GM13977 (cell line): ENCODE measurements at regions not wholly inside any gene's neighbourhood (a gene's known extent, or its start where the extent isn't known, plus 50 kb on each side); places are given as distances from the start of the nearest gene placed in this dataset.

Experiments
- DNase-seq: peaks from one replicate; pipeline ENCODE4 v3.0.0; 2012; ENCODE audit warnings: low spot score
- in situ Hi-C: fragments of 300-500 bp; cut with MboI; formaldehyde crosslinking; loops from one replicate; pipeline ENCODE4 v1.12.0; 2022; ENCODE audit warnings: low sequenced_read_pairs, low pct_unique_long_range_greater_than_20kb, mixed read lengths, inconsistent platforms; ENCODE audit not compliant: unreplicated experiment
- TF ChIP-seq, protein P1 (sequence below): IDR thresholded peaks from 2 replicates; pipeline ENCODE4 v1.5.1; 2012; ENCODE audit warnings: mild to moderate bottlenecking, control low read depth; ENCODE audit not compliant: insufficient read depth; ENCODE audit errors: extremely low read depth, missing control alignments

DNA sequence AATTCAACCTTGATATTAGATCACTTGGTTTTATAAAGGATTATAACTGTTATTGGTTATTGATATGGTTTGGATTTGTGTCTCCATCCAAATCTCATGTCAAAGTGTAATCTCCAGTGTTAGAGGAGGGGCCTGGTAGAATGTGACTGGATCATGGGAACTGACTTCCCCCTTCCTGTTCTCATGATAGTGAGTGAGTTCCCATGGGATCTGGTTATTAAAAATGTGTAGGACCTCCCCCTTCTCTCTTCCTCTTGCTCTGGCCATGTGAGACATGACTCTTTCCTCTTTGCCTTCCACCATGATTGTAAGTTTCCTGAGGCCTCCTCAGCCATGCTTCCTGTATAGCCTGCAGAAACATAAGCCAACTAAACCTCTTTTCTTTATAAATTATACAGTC, 136.0 kb upstream of the UBE2E2 start:
- TF ChIP-seq, protein P1, sequence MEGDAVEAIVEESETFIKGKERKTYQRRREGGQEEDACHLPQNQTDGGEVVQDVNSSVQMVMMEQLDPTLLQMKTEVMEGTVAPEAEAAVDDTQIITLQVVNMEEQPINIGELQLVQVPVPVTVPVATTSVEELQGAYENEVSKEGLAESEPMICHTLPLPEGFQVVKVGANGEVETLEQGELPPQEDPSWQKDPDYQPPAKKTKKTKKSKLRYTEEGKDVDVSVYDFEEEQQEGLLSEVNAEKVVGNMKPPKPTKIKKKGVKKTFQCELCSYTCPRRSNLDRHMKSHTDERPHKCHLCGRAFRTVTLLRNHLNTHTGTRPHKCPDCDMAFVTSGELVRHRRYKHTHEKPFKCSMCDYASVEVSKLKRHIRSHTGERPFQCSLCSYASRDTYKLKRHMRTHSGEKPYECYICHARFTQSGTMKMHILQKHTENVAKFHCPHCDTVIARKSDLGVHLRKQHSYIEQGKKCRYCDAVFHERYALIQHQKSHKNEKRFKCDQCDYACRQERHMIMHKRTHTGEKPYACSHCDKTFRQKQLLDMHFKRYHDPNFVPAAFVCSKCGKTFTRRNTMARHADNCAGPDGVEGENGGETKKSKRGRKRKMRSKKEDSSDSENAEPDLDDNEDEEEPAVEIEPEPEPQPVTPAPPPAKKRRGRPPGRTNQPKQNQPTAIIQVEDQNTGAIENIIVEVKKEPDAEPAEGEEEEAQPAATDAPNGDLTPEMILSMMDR, result no peak
- in situ Hi-C loops, result no loop called here
- DNase-seq, result no peak

DNA sequence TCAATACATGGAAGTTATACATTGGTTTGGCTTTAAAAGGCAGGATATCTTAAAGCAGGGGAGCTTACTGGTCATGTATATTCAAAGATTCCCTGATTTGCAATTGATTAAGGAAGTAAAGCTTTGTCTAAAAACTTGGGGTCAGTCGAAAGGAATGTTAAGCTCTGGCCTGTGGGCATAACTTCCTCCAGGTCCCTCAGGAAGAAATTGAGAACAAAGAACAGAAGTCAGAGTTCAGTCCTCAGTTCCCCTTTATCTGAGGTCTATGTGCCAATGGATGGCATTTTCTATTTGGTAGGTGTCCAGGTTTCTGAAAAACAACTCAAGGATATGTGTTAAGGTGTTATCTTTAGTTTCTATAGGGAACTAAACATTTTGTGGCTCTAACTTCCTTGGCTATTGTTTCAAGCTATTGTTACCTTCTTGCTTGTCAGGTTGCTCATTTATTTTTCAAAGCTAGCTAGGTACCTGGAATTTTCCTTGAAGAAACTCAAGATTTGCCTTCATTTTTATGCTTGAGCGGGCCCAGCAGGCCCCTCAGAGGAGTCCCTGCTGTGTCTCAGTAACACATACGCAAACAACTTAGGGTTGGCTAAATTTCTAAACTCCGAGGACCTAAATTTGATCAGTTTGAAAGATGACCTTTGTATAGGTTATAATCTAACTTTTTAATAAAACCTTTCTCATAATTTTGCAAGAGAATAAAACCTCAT, 135.0 kb upstream of the UBE2E2 start:
- no peak for DNase-seq
- TF ChIP-seq, protein P1, result no peak
- in situ Hi-C loops, result no loop called here

DNA sequence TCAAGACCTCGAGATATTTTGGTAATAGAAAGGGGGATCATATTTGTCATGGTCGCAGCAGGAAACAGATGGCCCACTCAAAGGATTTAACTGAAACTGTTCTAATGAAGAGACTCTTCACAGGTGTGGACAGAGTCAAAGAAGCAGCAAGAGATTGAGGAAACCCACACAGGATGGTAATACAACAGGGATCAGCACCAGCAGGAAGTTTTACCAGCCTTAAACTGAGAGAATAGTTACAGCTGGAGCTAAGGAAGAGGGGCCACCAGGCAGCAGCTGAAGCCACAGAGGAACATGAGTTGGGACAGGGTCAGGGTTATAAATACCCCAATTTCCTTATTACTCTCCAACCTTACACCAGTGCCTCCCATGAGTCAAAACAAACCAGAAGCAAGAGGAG, 131.8 kb upstream of the UBE2E2 start:
- in situ Hi-C loops, result no loop called here
- TF ChIP-seq, protein P1, result no peak
- DNase-seq, result no peak

DNA sequence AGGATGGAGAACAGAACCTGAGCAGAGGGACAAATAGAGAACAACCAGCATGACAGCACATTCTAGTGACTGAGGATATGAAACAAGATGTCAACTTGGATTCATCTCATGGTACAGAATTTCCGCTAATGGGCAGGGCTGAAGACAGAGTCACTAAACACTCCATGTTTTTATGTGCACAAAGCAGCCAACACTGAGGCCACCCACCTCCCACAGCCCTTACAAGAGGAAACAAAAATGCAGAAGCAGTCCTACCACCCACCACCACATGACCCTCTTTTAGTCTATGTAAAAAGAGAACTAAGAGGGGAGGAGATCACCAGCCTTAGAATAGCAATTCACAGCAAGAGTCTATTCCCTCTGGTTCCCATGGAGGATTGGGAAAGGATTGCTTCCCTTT, 131.4 kb upstream of the UBE2E2 start:
- peak; percentile 35 for DNase-seq
- TF ChIP-seq, protein P1, result no peak
- in situ Hi-C loops, result no loop called here

DNA sequence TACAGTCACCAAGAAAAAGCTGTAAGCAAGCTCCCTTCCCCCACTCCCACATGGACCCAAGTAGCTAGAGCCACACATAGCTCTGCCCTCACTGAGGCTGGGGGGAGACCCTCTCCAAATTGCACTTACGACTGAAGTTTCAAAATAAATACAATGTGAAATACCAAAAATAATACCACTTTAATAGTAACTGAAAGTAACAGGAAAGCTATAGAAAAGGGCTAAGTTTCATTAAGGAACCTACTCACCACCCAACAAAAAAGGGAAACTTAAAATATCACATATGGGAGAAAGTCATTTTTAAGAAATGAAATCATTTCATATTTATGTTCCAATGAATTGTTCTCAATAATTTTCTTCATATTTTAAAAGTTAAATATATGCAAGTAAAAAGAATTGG, 130.4 kb upstream of the UBE2E2 start:
- DNase-seq, result no peak
- in situ Hi-C loops, result no loop called here
- TF ChIP-seq, protein P1, result no peak

DNA sequence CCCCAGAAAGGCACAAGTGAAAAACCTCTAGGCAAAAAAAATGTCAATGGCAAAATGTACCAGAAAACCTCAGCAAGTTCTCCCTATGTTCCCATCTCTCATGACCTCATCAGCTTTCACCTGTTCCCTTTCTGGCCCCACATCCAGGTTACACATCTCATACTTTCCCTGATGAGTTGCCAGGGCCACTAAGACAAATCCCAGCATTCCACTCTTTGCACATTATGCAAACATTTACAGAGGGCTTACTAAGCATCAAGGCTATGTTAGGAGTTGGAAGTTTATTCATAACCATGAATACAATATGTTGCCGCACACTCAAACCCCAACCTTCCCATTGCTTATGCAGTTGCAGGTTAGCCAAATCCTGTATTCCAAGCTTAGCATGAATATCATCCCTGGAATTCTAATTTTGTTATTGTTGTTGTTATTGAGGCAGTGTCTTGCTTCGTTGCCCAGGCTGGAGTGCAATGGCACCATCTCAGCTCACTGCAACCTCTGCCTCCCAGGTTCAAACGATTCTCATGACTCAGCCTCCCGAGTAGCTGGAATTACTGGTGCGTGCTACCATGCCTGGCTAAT, 129.3 kb upstream of the UBE2E2 start:
- no peak for DNase-seq
- in situ Hi-C loops, result no loop called here
- TF ChIP-seq, protein P1, result no peak

DNA sequence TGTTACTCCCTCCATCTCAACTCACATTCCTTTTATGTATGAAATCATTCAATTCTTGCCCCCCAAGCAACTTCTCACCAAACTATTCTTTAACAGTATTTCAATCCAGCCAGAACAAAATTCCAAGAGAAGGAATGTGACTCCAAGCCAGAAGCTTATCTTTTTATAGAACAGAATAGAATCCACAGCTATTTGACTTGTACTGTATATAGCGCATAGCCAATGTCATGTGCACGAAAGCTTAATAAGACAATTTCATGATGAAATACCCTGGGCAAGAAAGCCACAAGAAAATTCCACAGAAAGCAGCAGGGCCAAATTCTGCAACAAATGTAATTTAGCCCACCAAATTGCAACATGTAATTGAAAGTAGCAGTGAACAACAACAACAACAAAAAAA, 127.6 kb upstream of the UBE2E2 start:
- TF ChIP-seq, protein P1, result no peak
- DNase-seq, result no peak
- in situ Hi-C loops, result no loop called here
